Keratinocyte (primary cell): ENCODE measurements at regions not wholly inside any gene's neighbourhood (a gene's known extent, or its start where the extent isn't known, plus 50 kb on each side); places are given as distances from the start of the nearest gene placed in this dataset.

ENCODE experiments used
- CTCF ChIP-seq, 3 experiments: IDR thresholded peaks in 1 of 3; conservative IDR thresholded peaks in 1 of 3; optimal IDR thresholded peaks in 1 of 3; 2 replicates in 2 of 3; 3 replicates in 1 of 3; pipeline versions ENCODE3 to v1.5.1; 2011; ENCODE audit warnings: low read length in 3 of 3, mild to moderate bottlenecking in 3 of 3, moderate library complexity in 2 of 3, control low read depth in 1 of 3, inconsistent platforms in 1 of 3; ENCODE audit not compliant: insufficient read depth in 2 of 3; ENCODE audit errors: extremely low read depth in 1 of 3
- EZH2 ChIP-seq: IDR thresholded peaks from one replicate; pipeline ENCODE4 v1.6.1; 2012; ENCODE audit warnings: inconsistent platforms, mild to moderate bottlenecking, low read length, moderate library complexity

GRCh38 chr16:58853854-58854791 is 120.0 kb upstream of the GOT2 start:
- TF ChIP-seq CTCF (optimal IDR thresholded peaks at IDR 0.05 in 1 of 3, IDR thresholded peaks at IDR 0.05 in 1 of 3, conservative IDR thresholded peaks at IDR 0.05 in 1 of 3; ENCODE audit: extremely low read depth in 1 of 3, insufficient read depth in 2 of 3, low read length in 3 of 3): no peak
- no peak for TF ChIP-seq EZH2
